ENCODE measurements at regions not wholly inside any gene's neighbourhood (a gene's known extent, or its start where the extent isn't known, plus 50 kb on each side); places are given as distances from the start of the nearest gene placed in this dataset.

- Histone ChIP-seq H3K9me2 (ENCODE audit: low read depth, low read length) (no peaks in the 10 kb centered on the region), H3K4me3 (ENCODE audit: low read depth, low read length, poor library complexity, severe bottlenecking) (no peak overlapping the region), H3K4me2 (ENCODE audit: low read length) (no peak overlapping the region), H3K9me3 (ENCODE audit: low read length) (no peaks in the 10 kb centered on the region), H3K27me3 (ENCODE audit: insufficient read depth, low read length) (no peaks in the 10 kb centered on the region), H2AFZ (ENCODE audit: low read length) (no peak overlapping the region), H3K4me1 (ENCODE audit: insufficient read depth, low read length, severe bottlenecking) (no peaks in the 10 kb centered on the region), H3K79me2 (ENCODE audit: insufficient read depth, low read length) (no peaks in the 10 kb centered on the region), H3F3A (ENCODE audit: insufficient read depth, low read length) (no peaks in the 10 kb centered on the region), H3K27ac (ENCODE audit: low read depth, low read length, poor library complexity, severe bottlenecking) (no peak overlapping the region), H4K20me1 (ENCODE audit: insufficient read depth, low read length) (no peaks in the 10 kb centered on the region), H3K36me3 (ENCODE audit: insufficient read depth, low read length) (no peaks in the 10 kb centered on the region), H3K9ac (ENCODE audit: low read length) (no peak overlapping the region)
- TF ChIP-seq CTCF (IDR thresholded peaks at IDR 0.05; ENCODE audit: low read length) (no peak), EZH2 (IDR thresholded peaks at IDR 0.05; ENCODE audit: borderline replicate concordance, low read length) (no peak)
Observed at GRCh38 chr6:81298751-81299150, 453.7 kb downstream of the TENT5A start.

- Histone ChIP-seq H3K4me2 (ENCODE audit: low read length) (no peak overlapping the region), H4K20me1 (ENCODE audit: insufficient read depth, low read length) (no peaks in the 10 kb centered on the region), H3K36me3 (ENCODE audit: insufficient read depth, low read length) (no peaks in the 10 kb centered on the region), H3K9ac (ENCODE audit: low read length) (no peak overlapping the region), H3K9me2 (ENCODE audit: low read depth, low read length) (no peaks in the 10 kb centered on the region), H3K9me3 (ENCODE audit: low read length) (no peaks in the 10 kb centered on the region), H3K4me1 (ENCODE audit: insufficient read depth, low read length, severe bottlenecking) (no peaks in the 10 kb centered on the region), H3K79me2 (ENCODE audit: insufficient read depth, low read length) (no peaks in the 10 kb centered on the region), H3K27me3 (ENCODE audit: insufficient read depth, low read length) (no peaks in the 10 kb centered on the region), H3K4me3 (ENCODE audit: low read depth, low read length, poor library complexity, severe bottlenecking) (no peak overlapping the region), H3F3A (ENCODE audit: insufficient read depth, low read length) (no peaks in the 10 kb centered on the region), H3K27ac (ENCODE audit: low read depth, low read length, poor library complexity, severe bottlenecking) (no peak overlapping the region), H2AFZ (ENCODE audit: low read length) (no peak overlapping the region)
- TF ChIP-seq EZH2 (IDR thresholded peaks at IDR 0.05; ENCODE audit: borderline replicate concordance, low read length) (no peak), CTCF (IDR thresholded peaks at IDR 0.05; ENCODE audit: low read length) (no peak)
Observed at GRCh38 chr6:81295310-81295709, 457.2 kb downstream of the TENT5A start.

- Histone ChIP-seq H3K36me3 (ENCODE audit: insufficient read depth, low read length) (no peaks in the 10 kb centered on the region), H3K4me2 (ENCODE audit: low read length) (no peak overlapping the region), H3K27me3 (ENCODE audit: insufficient read depth, low read length) (no peaks in the 10 kb centered on the region), H3K4me3 (ENCODE audit: low read depth, low read length, poor library complexity, severe bottlenecking) (no peak overlapping the region), H3K9me3 (ENCODE audit: low read length) (no peaks in the 10 kb centered on the region), H3K79me2 (ENCODE audit: insufficient read depth, low read length) (no peaks in the 10 kb centered on the region), H3K27ac (ENCODE audit: low read depth, low read length, poor library complexity, severe bottlenecking) (no peak overlapping the region), H3F3A (ENCODE audit: insufficient read depth, low read length) (no peaks in the 10 kb centered on the region), H3K9me2 (ENCODE audit: low read depth, low read length) (no peaks in the 10 kb centered on the region), H3K4me1 (ENCODE audit: insufficient read depth, low read length, severe bottlenecking) (no peaks in the 10 kb centered on the region), H3K9ac (ENCODE audit: low read length) (no peak overlapping the region), H2AFZ (ENCODE audit: low read length) (no peak overlapping the region), H4K20me1 (ENCODE audit: insufficient read depth, low read length) (no peaks in the 10 kb centered on the region)
- no peak for TF ChIP-seq CTCF (IDR thresholded peaks at IDR 0.05; ENCODE audit: low read length)
Observed at GRCh38 chr6:81293896-81294295, 458.6 kb downstream of the TENT5A start.

Measured in OCI-LY1 (cell line).